Loucy (cell line): ENCODE measurements at regions not wholly inside any gene's neighbourhood (a gene's known extent, or its start where the extent isn't known, plus 50 kb on each side); places are given as distances from the start of the nearest gene placed in this dataset.

ENCODE experiments used
- H2AFZ ChIP-seq: fragments of 200-600 bp; sonication (generic); 2 replicates; pipeline ENCODE4 v1.6.0; 2016; ENCODE audit warnings: antibody characterized with exemption, mild to moderate bottlenecking, low read length, moderate library complexity
- H3F3A ChIP-seq: fragments of 200-600 bp; 2 replicates; pipeline ENCODE4 v1.6.0; 2016; ENCODE audit warnings: antibody characterized with exemption, low read depth, mild to moderate bottlenecking
- H3K27me3 ChIP-seq: fragments of 200-600 bp; sonication (generic); 2 replicates; pipeline ENCODE4 v1.6.1; 2014; ENCODE audit warnings: low read length, mild to moderate bottlenecking; ENCODE audit not compliant: insufficient read depth, poor library complexity, severe bottlenecking
- H3K36me3 ChIP-seq: fragments of 200-600 bp; sonication (generic); 2 replicates; pipeline ENCODE4 v1.6.1; 2016; ENCODE audit warnings: low read length; ENCODE audit not compliant: insufficient read depth
- H3K4me1 ChIP-seq: fragments of 200-600 bp; sonication (generic); 2 replicates; pipeline ENCODE4 v1.5.1; 2014; ENCODE audit warnings: low read length, mild to moderate bottlenecking; ENCODE audit not compliant: insufficient read depth, poor library complexity, severe bottlenecking
- H3K4me2 ChIP-seq: fragments of 200-600 bp; sonication (generic); 2 replicates; pipeline ENCODE4 v1.6.0; 2014; ENCODE audit warnings: antibody characterized with exemption, low read length, low read depth, mild to moderate bottlenecking; ENCODE audit not compliant: poor library complexity, severe bottlenecking
- H3K4me3 ChIP-seq: fragments of 200-600 bp; sonication (generic); 2 replicates; pipeline ENCODE4 v1.5.1; 2014; ENCODE audit warnings: low read length, mild to moderate bottlenecking, mixed read lengths; ENCODE audit not compliant: poor library complexity, severe bottlenecking
- H3K79me2 ChIP-seq: fragments of 200-600 bp; sonication (generic); 2 replicates; pipeline ENCODE4 v1.6.1; 2014; ENCODE audit warnings: low read length; ENCODE audit not compliant: insufficient read depth
- H3K9ac ChIP-seq: fragments of 200-600 bp; sonication (generic); 2 replicates; pipeline ENCODE4 v1.6.0; 2014; ENCODE audit warnings: mild to moderate bottlenecking, low read depth, low read length, moderate library complexity; ENCODE audit not compliant: poor library complexity, severe bottlenecking
- H3K9me2 ChIP-seq: fragments of 200-600 bp; sonication (generic); replicated peaks from 2 replicates; pipeline ENCODE4 v1.6.1; 2016; ENCODE audit warnings: low read depth, low read length, mixed read lengths
- H3K9me3 ChIP-seq: fragments of 200-600 bp; sonication (generic); 2 replicates; pipeline ENCODE4 v1.6.1; 2014; ENCODE audit warnings: mild to moderate bottlenecking, antibody characterized with exemption, low read length, low read depth; ENCODE audit not compliant: insufficient read depth
- H4K20me1 ChIP-seq: fragments of 200-600 bp; sonication (generic); 2 replicates; pipeline ENCODE4 v1.6.0; 2014; ENCODE audit warnings: antibody characterized with exemption, low read length, mild to moderate bottlenecking; ENCODE audit not compliant: insufficient read depth, poor library complexity, severe bottlenecking
- EZH2phosphoT487 ChIP-seq: fragments of 200-600 bp; IDR thresholded peaks from 2 replicates; pipeline ENCODE4 v1.6.1; 2018; ENCODE audit warnings: antibody characterized with exemption, mild to moderate bottlenecking, moderate library complexity, borderline replicate concordance
- TF ChIP-seq, protein P1 (sequence below): fragments of 200-600 bp; sonication (generic); conservative IDR thresholded peaks from 2 replicates; pipeline ENCODE4 v1.5.1; 2014; ENCODE audit warnings: mild to moderate bottlenecking, antibody characterized with exemption, low read length

DNA sequence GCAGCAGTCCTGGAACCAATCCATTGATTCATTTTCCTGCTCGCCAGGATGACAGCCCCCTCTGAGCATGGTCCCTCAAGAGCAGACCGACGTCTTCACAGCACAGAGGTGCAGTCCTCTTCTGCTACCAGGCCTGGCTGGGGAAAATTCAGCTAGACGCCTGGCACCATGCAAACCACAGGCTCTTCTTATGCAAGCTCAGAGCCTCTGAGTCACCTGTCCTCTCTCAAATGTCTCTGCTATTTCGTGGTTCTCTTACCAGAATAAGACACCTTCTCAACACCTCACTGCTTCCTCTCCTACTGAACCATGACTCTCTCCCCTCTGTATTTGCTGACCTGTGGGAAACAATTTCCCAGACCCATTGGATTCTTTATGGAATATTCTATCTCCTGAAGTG lies 79.8 kb upstream of the CYRIA start:
- TF ChIP-seq, protein P1, sequence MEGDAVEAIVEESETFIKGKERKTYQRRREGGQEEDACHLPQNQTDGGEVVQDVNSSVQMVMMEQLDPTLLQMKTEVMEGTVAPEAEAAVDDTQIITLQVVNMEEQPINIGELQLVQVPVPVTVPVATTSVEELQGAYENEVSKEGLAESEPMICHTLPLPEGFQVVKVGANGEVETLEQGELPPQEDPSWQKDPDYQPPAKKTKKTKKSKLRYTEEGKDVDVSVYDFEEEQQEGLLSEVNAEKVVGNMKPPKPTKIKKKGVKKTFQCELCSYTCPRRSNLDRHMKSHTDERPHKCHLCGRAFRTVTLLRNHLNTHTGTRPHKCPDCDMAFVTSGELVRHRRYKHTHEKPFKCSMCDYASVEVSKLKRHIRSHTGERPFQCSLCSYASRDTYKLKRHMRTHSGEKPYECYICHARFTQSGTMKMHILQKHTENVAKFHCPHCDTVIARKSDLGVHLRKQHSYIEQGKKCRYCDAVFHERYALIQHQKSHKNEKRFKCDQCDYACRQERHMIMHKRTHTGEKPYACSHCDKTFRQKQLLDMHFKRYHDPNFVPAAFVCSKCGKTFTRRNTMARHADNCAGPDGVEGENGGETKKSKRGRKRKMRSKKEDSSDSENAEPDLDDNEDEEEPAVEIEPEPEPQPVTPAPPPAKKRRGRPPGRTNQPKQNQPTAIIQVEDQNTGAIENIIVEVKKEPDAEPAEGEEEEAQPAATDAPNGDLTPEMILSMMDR: no peak
- TF ChIP-seq EZH2phosphoT487: no peak
- Histone ChIP-seq H3K79me2 (no peaks in the 10 kb centered on the region), H3K4me2 (no peak overlapping the region)

DNA sequence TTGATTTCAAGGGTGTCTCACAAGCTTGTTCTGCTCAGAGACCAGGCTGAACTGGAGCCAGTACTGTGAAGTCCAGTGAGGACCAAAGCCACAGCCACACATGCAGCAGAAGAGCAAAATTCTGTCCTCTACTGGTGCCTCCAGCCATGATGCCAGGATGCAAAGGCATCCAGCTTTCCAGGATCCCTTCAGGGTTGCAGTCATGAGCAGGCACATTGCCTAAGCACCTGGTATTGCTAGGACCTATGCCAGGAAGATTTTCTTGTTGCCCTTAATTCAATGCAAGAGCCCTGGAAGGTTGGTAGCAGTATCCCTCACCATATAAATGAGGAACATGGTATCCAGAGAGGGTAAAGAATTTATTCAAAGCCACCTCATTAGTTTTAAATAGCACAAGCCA lies 78.9 kb upstream of the CYRIA start:
- Histone ChIP-seq H3F3A (no peaks in the 10 kb centered on the region), H3K9me3 (no peaks in the 10 kb centered on the region), H3K79me2 (no peaks in the 10 kb centered on the region), H3K4me2 (no peak overlapping the region), H3K4me1 (no peaks in the 10 kb centered on the region), H3K4me3 (no peak overlapping the region), H2AFZ (no peak overlapping the region), H4K20me1 (no peaks in the 10 kb centered on the region), H3K36me3 (no peaks in the 10 kb centered on the region), H3K9me2 (no peaks in the 10 kb centered on the region), H3K9ac (no peak overlapping the region), H3K27me3 (no peaks in the 10 kb centered on the region)
- TF ChIP-seq, protein P1: no peak
- no peak for TF ChIP-seq EZH2phosphoT487

More for the DNA sequence above, 79.8 kb upstream of the CYRIA start:
- Histone ChIP-seq H3K27me3 (no peaks in the 10 kb centered on the region), H3F3A (no peaks in the 10 kb centered on the region), H2AFZ (no peak overlapping the region), H3K9me3 (no peaks in the 10 kb centered on the region), H3K36me3 (no peaks in the 10 kb centered on the region), H3K4me3 (no peak overlapping the region), H3K9me2 (no peaks in the 10 kb centered on the region), H3K4me1 (no peaks in the 10 kb centered on the region), H3K9ac (no peak overlapping the region), H4K20me1 (no peaks in the 10 kb centered on the region)

DNA sequence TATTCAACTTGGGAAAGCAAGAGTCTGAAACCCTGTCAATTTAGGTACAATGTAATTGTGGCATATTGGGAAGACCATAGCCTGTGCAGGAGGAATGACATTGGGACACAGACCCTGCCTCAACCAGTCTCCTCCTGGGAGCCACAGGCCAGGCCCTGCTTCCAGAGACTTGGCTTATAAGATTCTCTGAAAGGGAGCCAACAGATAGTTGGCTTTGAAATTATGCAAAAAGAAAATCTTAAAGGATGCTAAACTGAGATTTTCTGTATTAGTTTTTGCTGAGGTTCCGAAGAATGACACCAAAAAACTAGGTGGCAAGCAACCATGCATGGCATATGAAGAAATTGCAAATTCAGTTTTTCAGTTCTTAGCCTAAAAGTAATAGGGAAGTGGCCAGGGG lies 76.4 kb upstream of the CYRIA start:
- no peak overlapping the region for H3K4me2 ChIP-seq
- TF ChIP-seq, protein P1: no peak
- TF ChIP-seq EZH2phosphoT487: no peak

More for the DNA sequence above, 76.4 kb upstream of the CYRIA start:
- Histone ChIP-seq H3K9ac (no peak overlapping the region), H3K4me3 (no peak overlapping the region), H3K79me2 (no peaks in the 10 kb centered on the region), H2AFZ (no peak overlapping the region), H4K20me1 (no peaks in the 10 kb centered on the region), H3K4me1 (no peaks in the 10 kb centered on the region), H3F3A (no peaks in the 10 kb centered on the region), H3K36me3 (no peaks in the 10 kb centered on the region), H3K9me2 (no peaks in the 10 kb centered on the region), H3K27me3 (no peaks in the 10 kb centered on the region), H3K9me3 (no peaks in the 10 kb centered on the region)
